Common myeloid progenitor, CD34-positive (primary cell): ENCODE measurements at regions not wholly inside any gene's neighbourhood (a gene's known extent, or its start where the extent isn't known, plus 50 kb on each side); places are given as distances from the start of the nearest gene placed in this dataset.

Source experiments
- CTCF ChIA-PET: fragments of 350-600 bp; sonication (Branson Sonifier 250); formaldehyde crosslinking; loops from one replicate; lab custom pipeline; 2021; ENCODE audit warnings: antibody characterized with exemption; lab: Charles Lee
- POLR2A ChIA-PET: fragments of 350-600 bp; sonication (Branson Sonifier 250); formaldehyde crosslinking; loops from one replicate; lab custom pipeline; 2021; ENCODE audit warnings: antibody characterized with exemption; lab: Charles Lee
- DNase-seq, 3 donors: peaks; one replicate each; pipeline versions ENCODE4 v3.0.0 to v3.0.0-alpha.2; 2013
- H3K27ac ChIP-seq, 2 experiments: 1 replicate in 1 of 2; 2 replicates in 1 of 2; pipeline ENCODE4 v1.7.0; 2013; ENCODE audit warnings: inconsistent platforms in 2 of 2, low read length in 2 of 2, mild to moderate bottlenecking in 2 of 2, low read depth in 1 of 2, moderate library complexity in 1 of 2; ENCODE audit not compliant: severe bottlenecking in 2 of 2, insufficient read depth in 1 of 2, poor library complexity in 1 of 2
- H3K27me3 ChIP-seq, 5 experiments: replicated peaks in 2 of 5; 1 replicate in 3 of 5; 2 replicates in 2 of 5; pipeline versions ENCODE4 v1.6.1 to v1.7.0; 2013; ENCODE audit warnings: low read length in 4 of 5, mild to moderate bottlenecking in 2 of 5, moderate library complexity in 2 of 5, inconsistent platforms in 1 of 5; ENCODE audit not compliant: insufficient read depth in 5 of 5, control insufficient read depth in 4 of 5
- H3K36me3 ChIP-seq, 4 experiments: 1 replicate in 2 of 4; 2 replicates in 2 of 4; pipeline versions ENCODE4 v1.6.1 to v1.7.0; 2013; ENCODE audit warnings: low read length in 3 of 4, control low read depth in 1 of 4, mild to moderate bottlenecking in 1 of 4; ENCODE audit not compliant: control insufficient read depth in 4 of 4, insufficient read depth in 4 of 4
- H3K4me1 ChIP-seq, 4 experiments: 1 replicate in 3 of 4; 2 replicates in 1 of 4; pipeline versions ENCODE4 v1.6.1 to v1.7.1; 2013; ENCODE audit warnings: low read length in 3 of 4, mild to moderate bottlenecking in 3 of 4, control low read depth in 1 of 4, inconsistent platforms in 1 of 4, moderate library complexity in 1 of 4; ENCODE audit not compliant: control insufficient read depth in 4 of 4, insufficient read depth in 4 of 4; ENCODE audit errors: control extremely low read depth in 1 of 4
- H3K4me3 ChIP-seq, 7 experiments: 1 replicate in 4 of 7; 2 replicates in 3 of 7; pipeline versions ENCODE4 v1.5.1 to v1.7.0; 2013; ENCODE audit warnings: mild to moderate bottlenecking in 7 of 7, low read length in 6 of 7, moderate library complexity in 6 of 7, inconsistent platforms in 2 of 7, low read depth in 2 of 7, control low read depth in 1 of 7; ENCODE audit not compliant: insufficient read depth in 4 of 7, control insufficient read depth in 1 of 7; ENCODE audit errors: extremely low read depth in 1 of 7
- H3K9me3 ChIP-seq, 5 experiments: 1 replicate in 4 of 5; 2 replicates in 1 of 5; pipeline versions ENCODE4 v1.6.1 to v1.7.1; 2013; ENCODE audit warnings: low read length in 4 of 5, mild to moderate bottlenecking in 2 of 5, inconsistent platforms in 1 of 5, low read depth in 1 of 5, moderate library complexity in 1 of 5; ENCODE audit not compliant: control insufficient read depth in 4 of 5, insufficient read depth in 2 of 5; ENCODE audit errors: control extremely low read depth in 1 of 5
- WGBS: methylation state at CpG from one replicate; pipeline ENCODE4 v1.1.5; 2013; ENCODE audit not compliant: insufficient coverage; 5-methylcytosine and 5-hydroxymethylcytosine counted together

- CTCF ChIA-PET: no interaction called here
- WGBS: 75% methylated on average over 2 of the region's 7 CpGs
- no peaks in the 10 kb centered on the region for H3K9me3 ChIP-seq
These were observed 1514.8 kb upstream of the TENM4 start for GRCh38 chr11:80955588-80955987.

GRCh38 chr11:80948781-80949180 is 1508.0 kb upstream of the TENM4 start:
- Histone ChIP-seq H3K4me3 (no peak overlapping the region), H3K9me3 (peaks cover 0 to 12% (median 0%) of the 10 kb centered on the region in 5 experiments), H3K27ac (no peak overlapping the region), H3K4me1 (no peaks in the 10 kb centered on the region), H3K36me3 (no peaks in the 10 kb centered on the region), H3K27me3 (no peaks in the 10 kb centered on the region)
- POLR2A ChIA-PET: no interaction called here
- DNase-seq: no peak
- 96% methylated on average over 2 of the region's 2 CpGs for WGBS
- CTCF ChIA-PET: no interaction called here

More at GRCh38 chr11:80955588-80955987, 1514.8 kb upstream of the TENM4 start:
- H3K36me3 ChIP-seq: no peaks in the 10 kb centered on the region
- H3K27me3 ChIP-seq: no peaks in the 10 kb centered on the region
- no peak overlapping the region for H3K4me3 ChIP-seq
- H3K4me1 ChIP-seq: no peaks in the 10 kb centered on the region
- H3K27ac ChIP-seq: no peak overlapping the region
- DNase-seq: peak in 1 of 3 donors; percentile 8
- POLR2A ChIA-PET: interaction anchor here (0.6 kb wide), 1 partner anchor 35 kb away, joined by 3 read pairs; no protein-coding TSS in a partner anchor

DNA sequence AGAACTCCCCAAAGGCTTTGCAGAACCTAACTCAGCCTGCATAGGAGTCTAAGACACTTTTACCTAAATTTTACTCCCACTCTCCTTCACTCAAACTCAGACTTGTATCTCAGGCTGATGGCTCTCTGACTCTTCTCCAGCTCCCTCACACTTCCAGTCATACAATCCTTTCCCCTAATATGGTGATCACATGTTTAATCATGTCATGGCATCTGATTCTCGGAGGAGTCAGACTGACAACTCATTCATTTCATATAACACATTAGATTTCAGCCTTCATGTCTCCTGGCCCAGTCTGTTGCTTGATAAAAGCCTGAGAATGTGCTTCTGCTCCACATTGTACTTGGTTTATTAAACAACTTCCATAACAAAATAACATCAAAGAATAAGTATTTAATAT is 1503.9 kb upstream of the TENM4 start:
- Histone ChIP-seq H3K9me3 (peaks cover 0 to 9% (median 2%) of the 10 kb centered on the region in 5 experiments), H3K27ac (no peak overlapping the region), H3K4me3 (no peak overlapping the region), H3K4me1 (no peaks in the 10 kb centered on the region), H3K27me3 (peaks cover 0 to 2% (median 0%) of the 10 kb centered on the region in 5 experiments), H3K36me3 (no peaks in the 10 kb centered on the region)
- no CpG with 5 or more reads among the region's 1 CpG for WGBS
- DNase-seq: no peak
- POLR2A ChIA-PET: no interaction called here
- CTCF ChIA-PET: no interaction called here

GRCh38 chr11:80943226-80943625 is 1502.4 kb upstream of the TENM4 start:
- H3K4me1 ChIP-seq: no peaks in the 10 kb centered on the region
- H3K9me3 ChIP-seq: peaks cover 0 to 2% (median 0%) of the 10 kb centered on the region in 5 experiments
- peaks cover 0 to 2% (median 0%) of the 10 kb centered on the region in 5 experiments for H3K27me3 ChIP-seq
- H3K4me3 ChIP-seq: no peak overlapping the region
- ChIA-PET CTCF (no interaction called here), POLR2A (no interaction called here)
- no peak overlapping the region for H3K27ac ChIP-seq
- DNase-seq: no peak
- no peaks in the 10 kb centered on the region for H3K36me3 ChIP-seq

DNA sequence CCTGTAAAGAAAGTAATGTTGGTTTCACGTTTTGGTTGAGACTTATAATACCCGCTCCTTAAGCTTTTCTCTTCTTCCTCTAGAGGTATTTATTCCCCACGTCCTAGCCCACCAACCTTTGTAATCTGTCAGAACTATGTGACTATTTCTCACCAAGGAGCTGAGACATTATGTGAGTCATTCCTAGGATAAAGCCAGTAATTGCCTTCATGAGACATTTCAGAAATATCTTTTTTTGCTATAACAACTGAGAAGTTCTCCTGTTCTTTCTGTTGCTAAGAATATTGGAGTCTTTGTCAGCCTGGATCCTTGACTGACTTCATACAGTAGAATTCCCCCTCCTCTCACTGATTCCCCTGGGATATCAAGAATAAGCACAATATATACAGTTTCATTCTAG is 1497.0 kb upstream of the TENM4 start:
- Histone ChIP-seq H3K9me3 (peaks cover 0 to 2% (median 0%) of the 10 kb centered on the region in 5 experiments), H3K4me3 (no peak overlapping the region), H3K4me1 (no peaks in the 10 kb centered on the region), H3K36me3 (no peaks in the 10 kb centered on the region), H3K27me3 (peaks cover 0 to 2% (median 0%) of the 10 kb centered on the region in 5 experiments), H3K27ac (no peak overlapping the region)
- WGBS: 83% methylated on average over 1 of the region's 3 CpGs
- CTCF ChIA-PET: no interaction called here
- POLR2A ChIA-PET: no interaction called here
- DNase-seq: no peak

DNA sequence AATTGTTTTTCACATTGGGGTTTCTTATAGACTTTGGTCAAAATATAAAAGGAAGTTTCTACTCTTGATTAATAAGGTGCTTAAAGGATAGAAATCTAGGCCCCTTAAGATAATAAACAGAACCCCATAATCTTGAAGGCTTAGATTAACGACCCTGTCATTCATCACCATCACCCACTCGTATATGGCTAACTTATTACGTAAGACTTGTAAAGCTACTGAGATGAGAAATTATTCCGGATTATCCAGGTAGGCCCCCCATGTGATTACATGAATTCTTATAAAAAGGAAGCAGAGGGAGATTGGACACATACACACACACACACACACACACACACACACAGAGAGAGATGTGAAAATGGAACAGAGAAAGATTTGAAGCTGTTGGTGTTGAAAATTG is 1489.2 kb upstream of the TENM4 start:
- H3K36me3 ChIP-seq: no peaks in the 10 kb centered on the region
- CTCF ChIA-PET: no interaction called here
- no peak overlapping the region for H3K4me3 ChIP-seq
- H3K27me3 ChIP-seq: no peaks in the 10 kb centered on the region
- H3K27ac ChIP-seq: no peak overlapping the region
- POLR2A ChIA-PET: no interaction called here
- H3K4me1 ChIP-seq: no peaks in the 10 kb centered on the region
- no CpG with 5 or more reads among the region's 4 CpGs for WGBS
- no peak for DNase-seq
- no peaks in the 10 kb centered on the region for H3K9me3 ChIP-seq

DNA sequence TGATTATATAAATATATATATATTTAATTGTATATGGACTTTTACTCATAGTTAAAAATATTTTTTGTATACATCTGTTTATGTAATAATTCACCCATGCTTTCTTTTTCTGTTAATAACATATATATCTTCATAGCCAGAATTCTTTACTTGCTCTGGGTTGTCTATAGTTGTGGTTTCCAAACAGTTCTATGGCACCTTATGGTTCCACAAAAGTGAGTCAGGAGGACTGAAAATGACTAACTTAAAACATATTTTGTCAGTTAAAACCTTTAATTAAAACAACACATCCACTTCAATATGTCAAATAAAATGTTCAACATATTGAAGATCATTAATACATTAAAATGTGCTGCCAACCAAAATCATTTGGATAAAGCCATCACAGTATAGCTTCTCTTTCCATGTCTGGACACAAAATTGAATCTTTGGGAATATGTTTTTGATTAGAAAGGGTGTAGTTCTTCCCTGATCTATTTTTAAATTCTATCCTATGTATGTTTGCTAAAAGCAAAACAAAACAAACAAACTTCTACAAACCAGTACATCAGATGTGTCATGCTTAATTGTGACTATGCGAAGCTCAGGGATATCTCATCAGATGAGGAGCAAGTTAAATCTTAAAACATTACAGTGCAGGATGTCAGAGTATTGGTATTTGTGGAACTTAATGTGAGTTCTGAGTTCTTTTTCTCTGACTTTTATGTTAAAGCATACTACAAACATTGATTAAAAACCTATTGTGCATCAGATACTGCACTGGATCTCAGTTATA is 1488.4 kb upstream of the TENM4 start:
- DNase-seq: no peak
- no peaks in the 10 kb centered on the region for H3K4me1 ChIP-seq
- H3K9me3 ChIP-seq: no peaks in the 10 kb centered on the region
- no peaks in the 10 kb centered on the region for H3K36me3 ChIP-seq
- POLR2A ChIA-PET: no interaction called here
- no peak overlapping the region for H3K4me3 ChIP-seq
- CTCF ChIA-PET: no interaction called here
- no CpG with 5 or more reads among the region's 1 CpG for WGBS
- H3K27me3 ChIP-seq: no peaks in the 10 kb centered on the region
- H3K27ac ChIP-seq: no peak overlapping the region
